Fibroblast of the conjunctiva (primary cell): ENCODE measurements at regions not wholly inside any gene's neighbourhood (a gene's known extent, or its start where the extent isn't known, plus 50 kb on each side); places are given as distances from the start of the nearest gene placed in this dataset.
"Not testable (repeated sequence)": the region's sequence is repeated elsewhere in the genome, so short reads cannot be mapped to it uniquely, and the experiment has no call there.

Experiments
- DNase-seq: peaks from one replicate; pipeline ENCODE4 v3.0.0-alpha.2; 2010; ENCODE audit warnings: low read depth

DNA sequence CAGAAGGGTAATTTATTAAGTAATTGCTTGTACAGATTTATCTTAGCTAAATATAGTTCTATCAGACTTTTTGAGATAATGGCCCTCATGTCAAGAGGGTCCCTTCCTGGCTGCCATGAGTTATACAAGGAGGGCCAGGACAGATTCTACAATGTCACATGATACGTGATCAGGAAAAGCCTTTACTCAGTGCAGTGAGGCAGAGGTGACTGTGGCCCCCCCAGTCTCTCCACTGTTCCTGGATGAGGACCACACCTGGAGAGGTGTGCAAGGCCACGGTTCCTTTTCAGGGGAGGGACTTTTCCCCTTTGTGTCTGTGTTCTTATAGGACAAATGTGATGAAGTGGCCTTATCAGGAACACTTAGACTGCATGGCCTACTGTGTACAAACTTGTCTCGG lies 54.3 kb upstream of the LRCH1 start:
- DNase-seq: no peak

DNA sequence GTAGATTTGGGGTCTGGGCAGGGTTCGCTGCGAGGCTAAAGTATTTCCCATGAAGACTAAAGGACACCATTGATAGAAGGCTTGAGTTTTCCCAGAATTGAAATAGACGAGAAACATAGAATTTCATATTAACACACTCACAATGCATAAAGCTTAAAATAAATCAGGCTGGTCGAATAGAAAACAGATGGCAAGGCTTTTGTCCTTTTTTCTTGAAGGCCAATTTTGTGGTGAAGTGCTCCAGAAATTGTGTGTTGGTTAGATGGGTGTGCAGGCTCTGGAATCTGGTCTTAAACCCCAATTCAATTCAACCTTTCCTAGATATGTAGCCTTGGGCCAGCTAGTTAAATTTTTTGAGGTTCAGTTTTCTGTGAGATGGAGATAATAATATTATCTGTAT lies 56.9 kb upstream of the LRCH1 start:
- no peak for DNase-seq

DNA sequence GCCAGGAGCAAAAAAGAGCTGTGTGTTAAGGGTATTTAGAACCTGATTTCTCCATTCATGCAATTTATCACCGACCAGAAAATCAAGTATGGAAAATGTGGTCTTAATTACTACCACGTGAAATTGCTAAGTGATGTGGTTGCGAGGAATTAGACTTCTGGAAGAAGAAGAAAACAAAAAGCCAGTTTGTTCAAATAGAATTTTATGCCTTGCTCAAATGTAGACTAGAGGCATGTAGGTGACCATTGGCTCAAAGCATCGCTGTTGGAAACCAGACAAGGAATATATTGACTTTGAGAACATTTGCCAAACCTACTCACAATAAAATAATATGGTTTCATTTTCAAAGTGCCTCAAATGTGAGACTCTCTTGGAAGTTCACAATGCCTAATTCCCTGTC lies 57.3 kb upstream of the LRCH1 start:
- peak; percentile 22 for DNase-seq

DNA sequence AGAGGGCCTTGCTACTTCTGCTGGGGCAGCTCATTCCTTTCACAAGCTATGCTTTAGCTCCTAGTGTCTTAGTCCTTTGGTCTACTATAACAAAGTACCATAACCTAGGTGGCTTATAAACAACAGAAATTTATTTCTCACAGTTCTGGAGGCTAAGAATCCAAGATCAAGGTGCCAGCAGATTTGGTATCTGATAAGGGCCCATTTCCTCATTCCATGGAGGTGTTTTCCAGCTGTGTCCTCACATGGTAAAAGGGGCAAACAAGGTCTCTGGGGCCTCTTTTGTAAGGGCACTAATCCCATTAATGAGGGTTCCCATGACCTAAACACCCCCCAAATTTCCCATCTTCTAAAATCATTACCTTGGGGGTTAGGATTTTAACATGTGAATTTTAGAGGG lies 57.9 kb upstream of the LRCH1 start:
- DNase-seq: no peak

DNA sequence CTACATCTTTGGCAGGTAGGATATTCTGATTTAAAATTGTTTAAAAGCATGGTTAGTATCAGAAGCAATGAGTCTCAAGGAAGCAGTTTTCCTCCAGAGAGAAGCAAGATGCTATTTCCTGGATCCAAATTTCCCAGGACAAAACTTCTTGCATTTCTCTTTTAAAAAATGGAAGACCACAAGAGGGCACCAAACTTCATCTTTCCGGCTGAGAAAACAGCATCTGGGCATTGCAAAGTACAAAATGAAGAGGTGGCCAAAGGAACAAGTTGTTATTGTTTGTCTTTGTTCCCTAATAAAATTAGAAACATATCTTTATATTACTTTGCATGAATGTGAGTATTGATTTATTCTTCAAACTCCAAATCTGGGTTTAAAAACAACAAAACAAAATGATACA lies 60.0 kb upstream of the LRCH1 start:
- DNase-seq: peak; percentile 28

DNA sequence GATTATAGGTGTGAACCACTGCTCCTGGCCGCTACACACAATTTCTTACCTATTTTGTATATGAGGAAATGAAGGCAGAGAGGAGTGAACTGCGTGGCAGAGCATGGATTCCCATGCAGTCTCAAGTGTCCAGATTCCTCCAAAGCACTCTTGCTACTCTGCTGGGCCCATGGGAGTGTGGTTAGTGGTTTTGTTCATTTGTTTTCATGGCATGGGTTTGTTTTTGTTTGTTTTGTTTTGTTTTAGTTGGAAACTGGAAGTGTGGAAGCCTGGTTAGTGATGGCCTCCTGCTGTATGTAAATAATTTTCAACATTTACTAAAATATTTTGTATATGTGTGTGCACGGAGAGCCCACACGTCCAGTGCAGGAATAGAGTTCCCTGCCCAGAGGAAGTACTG lies 61.3 kb upstream of the LRCH1 start:
- no peak for DNase-seq

DNA sequence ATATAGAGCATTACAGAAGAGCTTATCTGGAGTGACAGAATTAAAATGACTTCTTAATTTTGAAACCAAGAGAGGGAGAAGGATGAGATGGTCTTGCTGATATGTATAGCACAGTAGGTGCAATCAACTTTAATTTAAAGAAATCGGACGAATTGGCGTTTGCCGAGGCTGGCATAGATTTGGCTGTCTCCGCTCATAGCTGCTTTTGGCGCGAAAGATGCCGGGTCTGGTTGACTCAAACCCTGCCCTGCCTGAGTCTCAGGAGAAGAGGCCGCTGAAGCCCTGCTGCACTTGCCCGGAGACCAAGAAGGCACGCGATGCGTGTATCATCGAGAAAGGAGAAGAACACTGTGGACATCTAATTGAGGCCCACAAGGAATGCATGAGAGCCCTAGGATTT lies 62.3 kb upstream of the LRCH1 start:
- DNase-seq: not testable (repeated sequence)

DNA sequence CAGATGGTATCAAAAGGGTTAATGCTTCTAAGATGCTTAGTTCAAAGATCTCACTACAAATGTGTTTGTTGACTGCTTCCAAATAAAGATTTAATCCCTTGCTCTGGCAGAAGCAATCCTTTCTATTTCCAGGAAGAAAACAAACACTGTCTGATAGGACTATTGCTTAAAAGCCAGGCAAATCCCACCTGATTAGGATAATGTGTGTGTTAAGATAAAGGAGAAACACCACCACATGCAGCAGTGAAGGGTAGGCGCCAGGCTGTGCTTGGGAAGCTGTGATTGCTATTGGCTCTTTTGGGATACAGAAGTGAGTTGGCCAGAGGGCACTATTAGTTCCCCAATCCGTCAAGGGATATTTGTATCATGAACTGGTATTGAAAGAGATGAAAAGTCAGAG lies 62.8 kb upstream of the LRCH1 start:
- DNase-seq: no peak

DNA sequence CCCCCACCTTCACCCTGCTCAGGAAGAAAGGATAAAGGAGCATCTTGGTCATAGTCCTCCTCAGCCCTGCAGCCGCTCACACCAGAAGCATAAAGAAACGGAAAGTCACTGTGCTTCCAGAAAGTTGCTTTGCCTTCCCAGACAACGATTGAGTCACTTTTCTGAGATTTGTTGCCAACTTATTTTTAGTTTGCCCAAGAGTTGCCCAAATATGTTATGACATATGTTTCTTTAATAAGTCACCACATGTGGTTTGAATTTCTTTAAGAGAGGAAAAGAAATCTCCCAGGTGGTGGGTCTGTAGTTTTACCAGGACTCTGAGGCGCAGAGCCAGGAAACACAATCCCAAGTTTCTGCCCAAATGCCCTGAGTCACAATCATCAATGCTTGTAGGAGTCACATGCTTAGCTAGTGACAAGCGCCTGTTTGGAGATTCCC lies 63.4 kb upstream of the LRCH1 start:
- peak; percentile 79 for DNase-seq

DNA sequence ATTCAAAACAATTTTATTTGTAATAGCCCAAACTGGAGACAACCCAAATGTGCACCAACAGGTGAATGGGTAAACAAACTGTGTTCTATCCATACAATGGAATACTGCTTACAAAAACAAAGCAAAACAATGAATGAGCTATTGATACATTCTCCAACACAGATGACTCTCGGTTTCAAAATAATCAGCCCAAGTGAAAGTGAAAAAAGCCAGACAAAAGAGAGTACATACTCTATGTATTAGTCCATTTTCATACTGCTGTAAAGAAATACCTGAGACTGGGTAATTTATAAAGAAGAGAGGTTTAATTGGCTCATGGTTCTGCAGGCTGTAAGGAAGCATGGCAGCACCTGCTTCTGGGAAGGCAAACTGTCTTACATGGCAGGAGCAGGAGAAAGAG lies 65.2 kb upstream of the LRCH1 start:
- DNase-seq: no peak

DNA sequence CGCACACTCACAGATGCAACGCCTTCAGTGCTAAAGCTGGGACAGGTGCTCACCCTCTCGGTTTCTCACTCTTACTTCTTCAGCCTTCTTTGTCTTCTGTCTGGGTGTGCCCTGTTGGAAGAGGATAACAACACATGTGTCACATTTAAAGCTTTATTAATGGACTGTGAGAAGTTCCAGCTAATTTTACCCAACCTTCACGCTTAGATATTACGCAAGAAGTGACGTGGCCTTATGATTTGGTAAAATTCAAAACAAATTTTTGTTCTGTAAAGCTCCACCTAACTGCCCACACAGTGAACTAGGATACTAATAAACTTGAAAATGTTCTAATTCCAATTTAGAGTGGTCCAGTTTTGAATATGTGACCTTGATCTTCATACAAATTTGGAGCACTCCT lies 66.7 kb upstream of the LRCH1 start:
- no peak for DNase-seq

DNA sequence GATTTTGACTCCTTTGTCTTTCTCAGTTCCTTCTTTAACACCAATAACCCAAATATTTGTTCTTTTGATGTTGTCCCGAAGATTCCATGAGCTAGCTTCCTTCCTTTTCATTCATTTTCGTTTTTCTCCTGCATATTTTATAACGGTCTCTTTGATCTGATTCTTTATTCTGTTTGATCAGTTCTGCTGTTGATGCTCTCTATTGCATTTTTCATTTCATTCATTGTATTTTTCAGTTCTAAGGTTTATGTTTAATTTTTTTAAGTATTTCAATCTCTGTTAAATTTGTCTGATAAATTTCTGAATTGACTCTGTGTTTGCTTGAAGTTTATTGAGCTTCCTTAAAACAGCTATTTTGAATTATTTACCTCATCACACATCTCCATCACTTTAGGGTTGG lies 68.4 kb upstream of the LRCH1 start:
- DNase-seq: no peak

DNA sequence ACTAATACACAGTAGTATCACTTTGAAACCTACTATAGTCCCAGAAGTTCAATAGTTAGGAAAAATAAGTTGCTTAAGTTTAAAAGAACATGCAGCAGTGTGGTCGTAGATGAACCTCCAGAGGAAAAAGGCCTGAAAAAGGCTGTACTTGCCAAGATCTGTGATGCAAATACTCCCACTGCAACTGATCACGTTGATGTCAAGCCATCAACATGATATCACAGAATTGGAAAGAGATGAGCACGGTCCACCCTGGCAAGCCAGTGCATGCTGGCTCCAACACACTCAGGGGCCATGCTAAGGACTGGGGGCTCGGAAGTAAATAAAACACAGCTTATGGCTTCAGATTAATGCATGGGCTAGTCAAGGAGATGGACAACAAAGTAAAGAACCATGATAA lies 71.8 kb upstream of the LRCH1 start:
- DNase-seq: no peak

DNA sequence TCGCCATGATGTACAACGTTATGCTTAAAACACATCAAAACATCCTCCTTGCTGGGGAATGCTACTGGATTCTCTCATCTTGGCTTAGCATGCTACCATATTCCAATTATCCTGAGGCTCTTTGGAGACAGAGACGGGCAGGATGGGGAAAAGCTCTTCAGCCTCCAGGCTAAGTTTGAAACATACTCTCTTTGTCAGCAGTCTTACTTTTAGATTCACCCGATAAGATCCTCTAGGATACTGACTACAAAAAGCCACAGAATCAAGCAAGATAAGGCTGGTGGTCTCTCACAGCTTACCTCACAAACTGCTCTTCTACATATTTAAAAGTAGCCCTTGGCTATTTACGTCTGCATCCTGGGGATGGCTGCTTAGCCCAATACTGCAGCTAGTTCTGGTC lies 72.8 kb upstream of the LRCH1 start:
- DNase-seq: no peak

DNA sequence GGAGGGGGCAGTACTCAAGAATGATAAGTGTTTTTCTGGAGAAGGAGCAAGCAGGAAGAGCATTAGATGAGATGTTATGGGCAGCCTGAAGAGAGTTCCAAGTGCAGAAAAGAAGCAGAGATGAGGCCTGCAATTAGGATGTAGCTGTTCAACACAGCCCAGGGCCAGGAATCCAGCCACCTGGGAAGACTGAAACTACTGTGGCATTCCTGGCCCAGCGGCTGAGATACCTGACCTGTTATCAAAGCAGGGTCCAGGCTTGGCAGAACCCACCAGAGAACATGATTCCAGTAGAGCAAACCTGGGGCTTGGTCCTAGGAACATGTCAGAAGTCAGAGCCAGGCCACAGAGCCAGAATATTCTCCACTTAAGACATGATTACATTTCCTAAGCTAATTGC lies 73.3 kb upstream of the LRCH1 start:
- DNase-seq: no peak

DNA sequence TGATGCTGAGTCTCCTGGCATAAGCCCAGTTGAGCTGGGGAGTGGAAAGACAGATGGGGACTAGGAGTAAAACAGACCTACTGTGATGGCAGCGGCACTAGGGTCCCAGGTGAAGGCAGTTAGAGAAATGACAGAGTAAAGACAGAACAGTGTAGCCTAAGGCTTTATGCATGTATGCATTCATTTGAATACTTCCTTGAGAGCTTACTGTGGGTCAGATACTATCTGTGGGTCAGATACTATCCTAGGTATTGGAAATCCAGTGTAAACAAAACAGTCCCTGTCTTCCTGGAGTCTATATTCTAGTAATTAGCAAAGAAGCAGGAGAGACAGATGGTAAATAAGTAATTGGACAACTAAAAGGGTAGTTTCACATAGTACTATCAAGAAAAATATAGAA lies 73.7 kb upstream of the LRCH1 start:
- DNase-seq: no peak

DNA sequence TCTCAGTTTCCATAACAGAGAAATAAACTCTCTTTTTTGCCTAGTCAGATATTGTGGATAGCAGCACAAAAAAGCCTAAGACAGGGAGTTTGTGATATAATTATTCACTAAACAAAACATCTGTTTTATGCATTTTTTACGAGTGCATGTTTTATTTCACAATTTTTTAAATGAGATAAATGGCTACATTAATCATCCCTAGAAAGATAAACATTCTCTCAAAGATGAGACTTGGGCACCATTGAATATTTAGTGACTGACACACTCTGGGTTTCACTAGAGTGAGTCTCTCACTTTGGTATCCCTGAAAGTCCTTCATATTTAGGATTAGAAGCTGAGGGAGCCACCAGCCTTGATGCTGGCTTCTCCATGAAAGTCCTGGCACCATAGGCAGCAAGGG lies 74.3 kb upstream of the LRCH1 start:
- no peak for DNase-seq

DNA sequence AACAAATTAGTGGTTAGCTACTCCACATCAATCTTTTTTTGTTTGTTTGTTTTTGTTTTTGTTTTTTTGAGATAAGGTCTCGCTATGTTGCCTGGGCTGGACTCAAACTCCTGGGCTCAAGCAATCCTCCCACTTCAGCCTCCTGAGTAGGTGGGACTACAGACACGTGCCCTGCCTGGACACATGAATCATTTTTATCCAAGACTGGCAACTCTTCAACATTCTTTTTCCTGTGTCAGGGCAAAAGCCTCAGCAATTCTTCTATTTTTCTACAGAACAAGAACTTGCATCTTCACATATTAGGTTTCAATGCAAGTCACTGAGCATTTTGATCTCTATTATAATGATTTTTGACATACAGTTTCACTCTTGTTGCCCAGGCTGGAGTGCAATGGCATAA lies 76.8 kb upstream of the LRCH1 start:
- no peak for DNase-seq

DNA sequence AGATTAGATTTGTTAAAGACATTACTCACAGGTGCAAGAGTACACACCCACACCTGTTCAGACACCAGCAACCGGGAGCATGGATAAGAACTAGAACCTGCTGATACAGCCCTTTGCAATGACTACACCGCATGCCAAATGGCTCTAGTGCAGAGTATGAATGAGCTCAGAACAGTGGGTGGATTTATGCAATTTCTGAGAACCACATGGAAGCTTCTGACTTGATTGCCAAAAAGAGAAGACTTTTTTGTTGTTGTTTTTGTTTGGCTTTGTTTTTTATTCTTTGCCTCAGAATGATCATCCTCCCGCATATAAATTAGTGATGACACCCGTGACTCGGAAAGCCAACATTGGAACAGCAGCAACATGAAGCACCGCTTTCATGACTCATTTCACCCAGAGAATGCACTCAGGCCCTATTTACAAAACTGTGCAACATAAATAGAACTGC lies 77.4 kb upstream of the LRCH1 start:
- DNase-seq: peak; percentile 26

DNA sequence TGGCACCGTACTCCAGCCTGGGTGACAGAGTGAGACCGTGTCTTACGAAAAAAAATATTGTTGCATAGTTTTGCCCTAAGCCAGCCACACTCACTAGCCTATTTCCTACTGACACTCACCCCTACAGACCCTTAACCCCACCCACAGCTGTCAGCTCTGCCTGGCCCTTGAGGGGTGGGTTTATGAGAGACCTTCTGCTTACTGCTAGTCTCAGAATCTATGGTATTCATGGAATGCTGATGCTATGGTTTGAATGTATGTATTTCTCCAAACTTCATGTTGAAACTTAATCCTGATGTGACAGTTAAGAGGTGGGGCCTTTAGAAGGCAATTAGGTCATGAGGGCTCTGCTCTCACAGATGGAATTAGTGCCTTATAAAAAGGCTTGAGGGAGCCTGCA lies 79.2 kb upstream of the LRCH1 start:
- no peak for DNase-seq

DNA sequence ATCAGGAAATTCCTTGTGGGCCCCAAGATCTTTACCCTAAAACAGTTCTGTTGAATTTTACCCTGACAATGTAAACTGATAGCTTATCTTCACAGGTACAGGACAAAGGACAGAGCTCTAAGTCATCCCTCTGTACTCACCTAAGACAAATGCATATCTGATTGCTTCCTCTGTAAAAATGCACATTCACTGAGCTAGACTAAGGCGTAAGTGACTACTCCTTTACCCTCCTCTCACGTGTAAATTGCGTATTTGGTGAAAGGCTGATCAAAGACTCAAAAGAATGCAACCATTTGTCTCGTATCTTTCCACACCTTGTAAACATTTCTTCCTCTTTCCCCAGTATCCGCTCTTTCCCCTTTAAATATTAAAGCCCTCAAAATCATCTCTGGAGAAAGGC lies 80.6 kb upstream of the LRCH1 start:
- no peak for DNase-seq

DNA sequence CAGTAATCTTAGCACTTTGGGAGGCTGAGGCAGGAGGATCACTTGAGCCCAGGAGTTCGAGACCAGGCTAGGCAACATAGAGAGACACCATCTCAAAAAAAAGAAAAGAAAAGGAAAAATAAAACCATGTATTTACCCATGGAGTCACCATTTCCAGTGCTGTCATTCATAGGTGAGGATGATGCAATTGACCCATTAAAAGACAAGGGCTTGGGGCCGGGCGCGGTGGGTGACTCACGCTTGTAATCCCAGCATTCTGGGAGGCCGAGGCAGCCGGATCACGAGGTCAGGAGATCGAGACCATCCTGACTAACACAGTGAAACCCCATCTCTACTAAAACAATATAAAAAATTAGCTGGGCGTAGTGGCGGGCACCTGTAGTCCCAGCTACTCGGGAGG lies 82.6 kb upstream of the RUBCNL start:
- DNase-seq: not testable (repeated sequence)

DNA sequence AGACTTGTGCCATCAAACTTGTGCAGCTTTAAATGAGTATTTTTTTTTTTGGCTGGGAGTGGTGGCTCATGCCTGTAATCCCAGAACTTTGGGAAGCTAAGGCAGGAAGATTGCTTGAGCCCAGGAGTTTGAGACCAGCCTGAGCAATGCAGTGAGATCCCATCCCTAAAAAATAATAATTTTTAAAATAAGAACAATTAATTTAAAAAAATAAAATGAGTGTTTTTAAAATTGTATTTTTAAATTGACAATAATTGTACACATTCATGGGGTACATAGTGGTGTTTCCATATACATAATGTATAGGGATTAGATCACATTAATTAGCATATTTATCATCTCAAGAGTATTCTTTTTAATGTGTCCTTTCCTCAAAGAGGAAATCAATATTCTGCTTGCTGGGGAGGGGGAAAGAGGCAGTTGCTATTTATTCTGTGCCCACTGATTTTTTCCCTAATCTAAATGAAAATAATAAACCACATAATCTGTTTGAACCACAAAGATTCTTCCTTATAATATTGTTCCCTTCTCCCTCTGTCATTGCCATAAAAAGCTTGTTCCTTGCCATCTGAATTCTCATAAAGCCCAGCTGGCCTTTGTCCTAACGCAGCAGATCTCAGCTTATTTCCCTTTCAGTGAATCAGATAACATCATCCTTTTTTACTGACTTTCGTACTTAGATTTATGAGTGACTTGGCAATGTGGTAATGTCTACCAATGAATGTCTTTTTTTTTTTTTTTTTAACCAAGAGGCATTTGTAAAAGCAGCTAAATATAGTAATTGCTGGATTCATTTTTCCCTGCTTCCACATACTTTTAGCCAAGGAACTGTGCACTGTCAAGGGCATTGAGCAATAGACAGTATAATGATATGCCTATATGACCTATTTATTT lies 81.8 kb upstream of the RUBCNL start:
- DNase-seq: peak; percentile 16

DNA sequence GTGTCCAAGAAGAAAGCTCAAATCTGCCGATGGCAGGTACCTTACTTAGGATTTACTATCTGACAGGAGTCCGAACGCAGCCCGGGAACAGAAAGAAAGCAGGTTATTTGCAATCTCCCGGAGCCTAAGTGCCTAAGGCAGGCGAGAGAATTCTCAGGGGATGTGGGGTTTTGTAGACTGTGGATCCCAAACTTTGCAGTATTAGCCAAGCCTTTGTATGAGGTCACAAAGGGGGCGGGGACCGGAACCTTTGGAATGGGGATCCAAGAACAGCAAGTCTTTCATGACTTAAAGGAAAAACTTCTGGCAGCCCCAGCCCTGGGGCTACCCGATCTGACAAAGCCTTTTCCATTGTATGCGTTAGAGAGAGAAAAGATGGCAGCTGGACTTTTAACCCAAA lies 80.6 kb upstream of the RUBCNL start:
- DNase-seq: not testable (repeated sequence)
